Stomach smooth muscle (tissue), 2 donors: ENCODE measurements at regions not wholly inside any gene's neighbourhood (a gene's known extent, or its start where the extent isn't known, plus 50 kb on each side); places are given as distances from the start of the nearest gene placed in this dataset.

Experiments used
- H3K27ac ChIP-seq: one replicate; pipeline ENCODE4 v1.7.0; 2013; ENCODE audit warnings: mild to moderate bottlenecking, low read length, inconsistent platforms
- H3K27me3 ChIP-seq, 2 donors: one replicate each; pipeline ENCODE4 v1.7.0; 2013; ENCODE audit warnings: low read length in 2 of 2; ENCODE audit not compliant: insufficient read depth in 2 of 2, control insufficient read depth in 1 of 2
- H3K36me3 ChIP-seq, 2 donors: one replicate each; pipeline ENCODE4 v1.7.0; 2013; ENCODE audit warnings: low read length in 2 of 2; ENCODE audit not compliant: control insufficient read depth in 2 of 2, insufficient read depth in 2 of 2
- H3K4me1 ChIP-seq: one replicate; pipeline ENCODE4 v1.7.0; 2013; ENCODE audit warnings: low read length; ENCODE audit not compliant: control insufficient read depth, insufficient read depth
- H3K4me3 ChIP-seq, 2 donors: one replicate each; pipeline ENCODE4 v1.7.0; 2013; ENCODE audit warnings: low read length in 2 of 2
- H3K9ac ChIP-seq, 2 donors: one replicate each; pipeline ENCODE4 v1.7.0; 2013; ENCODE audit warnings: low read length in 2 of 2, mild to moderate bottlenecking in 1 of 2
- H3K9me3 ChIP-seq, 2 donors: one replicate each; pipeline ENCODE4 v1.7.0; 2013; ENCODE audit warnings: low read length in 2 of 2; ENCODE audit not compliant: control insufficient read depth in 2 of 2
- donor health status: healthy.
- donor health status: Pancreatic carcinoma.

- Histone ChIP-seq H3K36me3 (no peaks in the 10 kb centered on the region), H3K4me3 (no peak overlapping the region), H3K4me1 (no peaks in the 10 kb centered on the region), H3K27me3 (no peaks in the 10 kb centered on the region), H3K27ac (no peak overlapping the region), H3K9me3 (no peaks in the 10 kb centered on the region), H3K9ac (no peak overlapping the region)
Observed at GRCh38 chr3:64289622-64290021, 64.4 kb upstream of the PRICKLE2 start.

GRCh38 chr3:64278625-64279024, 53.4 kb upstream of the PRICKLE2 start:
- H3K4me3 ChIP-seq, result no peak overlapping the region
- no peaks in the 10 kb centered on the region for H3K27me3 ChIP-seq
- no peak overlapping the region for H3K27ac ChIP-seq
- no peaks in the 10 kb centered on the region for H3K9me3 ChIP-seq
- H3K36me3 ChIP-seq, result no peaks in the 10 kb centered on the region
- no peaks in the 10 kb centered on the region for H3K4me1 ChIP-seq
- no peak overlapping the region for H3K9ac ChIP-seq

- Histone ChIP-seq H3K4me3 (no peak overlapping the region), H3K9me3 (no peaks in the 10 kb centered on the region), H3K4me1 (no peaks in the 10 kb centered on the region), H3K27ac (no peak overlapping the region), H3K9ac (no peak overlapping the region), H3K27me3 (no peaks in the 10 kb centered on the region), H3K36me3 (no peaks in the 10 kb centered on the region)
Observed at GRCh38 chr3:64276131-64276530, 50.9 kb upstream of the PRICKLE2 start.
